ENCODE measurements at regions not wholly inside any gene's neighbourhood (a gene's known extent, or its start where the extent isn't known, plus 50 kb on each side); places are given as distances from the start of the nearest gene placed in this dataset.

DNA sequence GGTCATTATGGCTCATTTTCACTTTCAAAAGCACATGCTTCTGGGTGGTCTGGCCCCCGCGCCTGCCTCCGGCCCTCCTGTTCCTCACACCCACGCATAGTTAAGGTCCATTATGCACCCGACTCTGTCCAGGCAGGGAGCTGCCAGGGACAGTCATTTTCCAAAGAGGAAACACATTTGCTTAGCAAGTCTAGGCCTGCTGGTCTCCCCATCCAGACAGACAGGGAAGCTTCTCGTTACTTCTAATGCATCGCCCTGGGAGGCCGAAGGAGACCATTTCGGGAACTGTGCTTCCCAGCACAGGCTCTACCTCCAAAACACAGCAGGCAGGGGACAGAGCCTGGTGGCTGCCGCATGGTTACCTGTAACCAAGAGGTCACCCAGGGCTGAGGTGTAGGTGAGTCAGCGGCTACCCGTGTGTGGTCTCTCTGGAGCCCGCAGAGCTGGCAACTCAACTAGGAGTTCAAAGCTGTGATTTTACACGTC, 87.1 kb upstream of the SHANK2 start:
- H3K27me3 ChIP-seq, result no peaks in the 10 kb centered on the region
- no peak overlapping the region for H3K4me3 ChIP-seq
- H3K27ac ChIP-seq, result no peak overlapping the region
- H3K36me3 ChIP-seq (replicated peaks in 1 of 2), result no peaks in the 10 kb centered on the region
- no peak for TF ChIP-seq POLR2A (IDR thresholded peaks at IDR 0.05)
- TF ChIP-seq, protein P1, sequence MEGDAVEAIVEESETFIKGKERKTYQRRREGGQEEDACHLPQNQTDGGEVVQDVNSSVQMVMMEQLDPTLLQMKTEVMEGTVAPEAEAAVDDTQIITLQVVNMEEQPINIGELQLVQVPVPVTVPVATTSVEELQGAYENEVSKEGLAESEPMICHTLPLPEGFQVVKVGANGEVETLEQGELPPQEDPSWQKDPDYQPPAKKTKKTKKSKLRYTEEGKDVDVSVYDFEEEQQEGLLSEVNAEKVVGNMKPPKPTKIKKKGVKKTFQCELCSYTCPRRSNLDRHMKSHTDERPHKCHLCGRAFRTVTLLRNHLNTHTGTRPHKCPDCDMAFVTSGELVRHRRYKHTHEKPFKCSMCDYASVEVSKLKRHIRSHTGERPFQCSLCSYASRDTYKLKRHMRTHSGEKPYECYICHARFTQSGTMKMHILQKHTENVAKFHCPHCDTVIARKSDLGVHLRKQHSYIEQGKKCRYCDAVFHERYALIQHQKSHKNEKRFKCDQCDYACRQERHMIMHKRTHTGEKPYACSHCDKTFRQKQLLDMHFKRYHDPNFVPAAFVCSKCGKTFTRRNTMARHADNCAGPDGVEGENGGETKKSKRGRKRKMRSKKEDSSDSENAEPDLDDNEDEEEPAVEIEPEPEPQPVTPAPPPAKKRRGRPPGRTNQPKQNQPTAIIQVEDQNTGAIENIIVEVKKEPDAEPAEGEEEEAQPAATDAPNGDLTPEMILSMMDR (IDR thresholded peaks at IDR 0.05), result no peak
- no peak for DNase-seq
- no peaks in the 10 kb centered on the region for H3K9me3 ChIP-seq (replicated peaks in 1 of 3)
- WGBS, 4 donors, result 56 to 78% (median 72%) methylated on average over 9 to 14 of the region's 14 CpGs
- intact Hi-C loops (cut with DNase I), result no loop called here
- H3K4me1 ChIP-seq (replicated peaks in 1 of 2), result no peaks in the 10 kb centered on the region

DNA sequence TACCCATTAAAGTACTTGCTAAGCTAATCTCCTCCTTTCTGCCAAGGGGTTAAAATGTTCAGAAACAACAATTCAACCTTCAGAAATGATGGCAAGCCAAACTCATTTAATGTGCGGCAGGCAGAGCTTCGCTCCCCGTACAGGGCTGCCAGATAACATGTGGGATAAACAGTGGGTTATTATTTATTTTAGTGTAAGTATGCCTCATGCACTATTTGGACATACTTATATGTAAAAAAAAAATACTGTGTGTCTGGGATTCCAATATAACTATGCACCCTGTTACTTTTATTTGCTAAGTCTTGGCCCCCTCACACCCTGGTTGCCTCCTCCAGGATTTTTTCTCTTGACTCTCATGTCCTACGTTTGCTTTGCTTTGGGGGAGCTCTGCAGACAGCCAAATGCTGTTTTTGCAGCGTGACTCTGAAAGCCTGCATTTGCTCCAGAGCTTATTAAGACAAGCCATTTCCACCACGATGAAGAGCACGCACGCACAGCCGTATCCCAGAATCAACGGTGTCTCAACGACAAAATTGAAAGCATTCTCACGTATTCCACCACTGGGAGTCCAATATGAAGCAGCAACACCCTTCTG, 86.5 kb upstream of the SHANK2 start:
- H3K27me3 ChIP-seq, result no peaks in the 10 kb centered on the region
- no peaks in the 10 kb centered on the region for H3K9me3 ChIP-seq (replicated peaks in 1 of 3)
- DNase-seq, result no peak
- no peak overlapping the region for H3K27ac ChIP-seq
- intact Hi-C loops (cut with DNase I), result no loop called here
- no peaks in the 10 kb centered on the region for H3K36me3 ChIP-seq (replicated peaks in 1 of 2)
- no peak overlapping the region for H3K4me3 ChIP-seq
- WGBS, 4 donors, result 61 to 75% (median 69%) methylated on average over 12 of the region's 12 CpGs
- TF ChIP-seq, protein P1 (IDR thresholded peaks at IDR 0.05), result no peak
- TF ChIP-seq POLR2A (IDR thresholded peaks at IDR 0.05), result no peak
- no peaks in the 10 kb centered on the region for H3K4me1 ChIP-seq (replicated peaks in 1 of 2)

DNA sequence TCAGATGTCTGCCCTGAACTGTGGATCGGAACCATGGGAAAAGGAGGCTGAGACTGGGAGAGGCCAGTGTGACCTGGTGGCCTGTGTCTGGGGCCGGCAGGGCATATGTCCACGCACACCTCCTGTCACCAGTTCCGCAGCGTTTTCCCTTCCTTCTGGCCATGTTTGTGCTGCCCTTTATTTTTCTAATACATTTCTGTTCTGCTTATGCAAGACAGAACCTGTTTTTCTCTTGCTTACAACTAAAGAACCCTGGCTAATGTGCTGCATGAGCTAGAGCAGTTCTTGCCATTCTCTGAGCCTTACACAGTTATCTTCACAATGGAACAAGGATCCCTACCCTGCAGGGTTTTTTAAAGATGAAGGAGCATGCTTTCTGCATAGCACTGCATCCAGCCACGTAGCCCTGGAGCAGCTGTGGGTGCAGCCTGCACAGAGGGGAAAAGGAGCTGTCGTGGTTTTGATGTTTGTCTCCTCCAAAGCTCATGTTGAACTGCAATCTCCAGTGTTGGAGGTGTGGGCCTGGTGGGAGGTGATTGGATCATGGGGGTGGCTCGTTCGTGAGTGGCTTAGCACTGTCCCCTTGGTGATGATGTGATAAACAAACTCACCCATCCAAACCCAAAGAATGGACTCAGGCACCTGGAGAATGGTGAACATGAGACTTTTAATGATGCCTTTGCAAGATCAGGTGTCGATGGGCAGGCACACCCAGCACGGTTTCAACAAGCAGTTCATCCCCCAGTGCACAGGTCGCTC, 84.8 kb upstream of the SHANK2 start:
- no peak for DNase-seq
- Histone ChIP-seq H3K4me3 (no peak overlapping the region), H3K27me3 (no peaks in the 10 kb centered on the region), H3K36me3 (replicated peaks in 1 of 2) (no peaks in the 10 kb centered on the region), H3K27ac (no peak overlapping the region), H3K4me1 (replicated peaks in 1 of 2) (no peaks in the 10 kb centered on the region), H3K9me3 (replicated peaks in 1 of 3) (no peaks in the 10 kb centered on the region)
- 78 to 84% (median 80%) methylated on average over 9 to 12 of the region's 12 CpGs for WGBS, 4 donors
- intact Hi-C loops (cut with DNase I), result no loop called here
- TF ChIP-seq, protein P1 (IDR thresholded peaks at IDR 0.05), result no peak
- no peak for TF ChIP-seq POLR2A (IDR thresholded peaks at IDR 0.05)

DNA sequence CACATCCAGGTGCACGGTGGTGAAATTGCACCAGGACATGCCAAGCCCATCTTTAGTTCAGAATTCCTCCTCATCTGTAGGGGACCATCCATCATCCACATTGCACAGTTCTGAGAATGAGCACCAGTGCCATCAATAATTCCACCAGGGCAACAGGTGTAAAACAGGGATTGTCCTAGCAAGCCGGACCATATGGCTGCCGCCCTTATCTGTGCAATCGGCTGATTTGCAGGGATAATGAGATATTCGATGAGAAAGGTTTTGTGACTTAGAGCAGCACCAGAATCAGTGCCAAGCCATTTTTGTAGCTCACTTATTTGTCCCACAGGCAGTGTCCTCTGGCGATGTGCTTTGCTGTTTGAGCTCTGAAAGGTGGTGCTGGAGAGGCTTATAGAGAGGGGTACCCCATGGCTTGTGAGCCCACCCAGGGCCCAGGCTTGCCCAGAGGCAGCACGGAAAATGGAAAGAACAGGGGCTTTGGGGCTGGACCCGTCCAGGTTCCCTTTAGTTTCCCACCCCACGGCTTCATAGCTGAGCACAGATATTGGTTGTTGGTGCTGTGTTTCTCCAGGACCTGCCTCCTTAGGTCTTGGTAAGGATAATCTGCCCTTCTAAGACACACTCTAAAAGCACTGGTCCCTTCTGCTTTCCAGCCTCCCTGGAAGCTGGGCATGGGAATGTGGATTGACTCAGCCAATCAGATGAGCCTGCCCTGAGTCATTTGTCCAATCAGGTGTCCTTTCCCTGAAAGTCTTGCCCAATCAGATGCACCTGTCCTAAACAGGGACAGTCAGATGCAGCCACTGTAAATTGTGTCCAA, 84.0 kb upstream of the SHANK2 start:
- WGBS, 4 donors, result 79 to 90% (median 85%) methylated on average over 5 to 9 of the region's 9 CpGs
- H3K4me1 ChIP-seq (replicated peaks in 1 of 2), result no peaks in the 10 kb centered on the region
- intact Hi-C loops (cut with DNase I), result no loop called here
- no peaks in the 10 kb centered on the region for H3K36me3 ChIP-seq (replicated peaks in 1 of 2)
- DNase-seq, result no peak
- no peak overlapping the region for H3K4me3 ChIP-seq
- no peak for TF ChIP-seq POLR2A (IDR thresholded peaks at IDR 0.05)
- TF ChIP-seq, protein P1 (IDR thresholded peaks at IDR 0.05), result no peak
- no peaks in the 10 kb centered on the region for H3K27me3 ChIP-seq
- H3K27ac ChIP-seq, result no peak overlapping the region
- H3K9me3 ChIP-seq (replicated peaks in 1 of 3), result no peaks in the 10 kb centered on the region

All from adrenal gland (tissue), 9 donors.